ENCODE measurements at regions not wholly inside any gene's neighbourhood (a gene's known extent, or its start where the extent isn't known, plus 50 kb on each side); places are given as distances from the start of the nearest gene placed in this dataset.
"Not testable (repeated sequence)": the region's sequence is repeated elsewhere in the genome, so short reads cannot be mapped to it uniquely, and the experiment has no call there.

DNA sequence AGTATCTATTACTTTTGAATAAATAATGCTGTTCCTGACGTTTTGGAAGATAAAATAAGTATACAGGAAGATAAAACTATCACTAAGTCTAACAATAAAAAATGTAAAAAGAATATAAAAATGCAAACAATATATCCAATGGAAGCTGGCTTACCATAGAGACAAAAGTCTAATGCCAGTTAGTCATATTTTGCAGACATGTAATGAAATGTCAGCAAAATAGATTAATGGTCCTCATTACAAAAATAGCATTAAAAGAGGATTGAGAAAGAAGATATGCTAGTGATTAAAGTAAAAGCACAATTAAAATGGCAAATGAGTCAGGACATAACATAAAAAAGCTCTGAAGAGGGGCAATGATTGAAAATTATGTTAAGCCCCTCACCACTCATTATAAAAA lies 265.0 kb downstream of the MMUT start:
- H3K27me3 ChIP-seq: no peaks in the 10 kb centered on the region
- H3K27ac ChIP-seq: no peak overlapping the region
- no peaks in the 10 kb centered on the region for H3K4me1 ChIP-seq
- 0 to 20% methylated on average over 1 of the region's 1 CpG for WGBS, 2 donors (ENCODE audit: low coverage in 1 of 2)
- no peak for TF ChIP-seq POLR2A (IDR thresholded peaks at IDR 0.05)
- H3K4me3 ChIP-seq: no peak overlapping the region
- ATAC-seq: no peak
- H3K9me3 ChIP-seq: no peaks in the 10 kb centered on the region
- H3K36me3 ChIP-seq: no peaks in the 10 kb centered on the region

DNA sequence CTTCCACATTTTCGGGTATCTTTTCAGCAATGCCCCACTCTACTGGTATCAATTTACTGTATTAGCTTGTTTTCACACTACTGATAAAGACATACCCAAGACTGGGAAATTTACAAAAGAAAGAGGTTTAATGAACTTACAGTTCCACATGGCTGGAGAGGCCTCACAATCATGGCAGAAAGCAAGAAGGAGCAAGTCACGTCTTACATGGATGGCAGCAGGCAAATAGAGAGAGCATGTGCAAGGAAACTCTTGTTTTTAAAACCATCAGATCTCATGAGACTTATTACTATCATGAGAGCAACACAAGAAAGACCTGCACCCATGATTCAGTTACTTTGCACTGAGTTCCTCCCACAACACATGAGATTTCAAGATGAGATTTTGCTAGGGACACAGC lies 300.7 kb downstream of the MMUT start:
- H3K27ac ChIP-seq, H3K4me3 ChIP-seq, H3K27me3 ChIP-seq, H3K4me1 ChIP-seq, ATAC-seq, H3K36me3 ChIP-seq: not testable (repeated sequence)
- peaks cover 0 to 14% (median 0%) of the 10 kb centered on the region in 3 donors for H3K9me3 ChIP-seq
- 71% methylated on average over 2 of the region's 2 CpGs; no CpG with 5 or more reads in 1 of the 2 donors for WGBS, 2 donors (ENCODE audit: low coverage in 1 of 2)

DNA sequence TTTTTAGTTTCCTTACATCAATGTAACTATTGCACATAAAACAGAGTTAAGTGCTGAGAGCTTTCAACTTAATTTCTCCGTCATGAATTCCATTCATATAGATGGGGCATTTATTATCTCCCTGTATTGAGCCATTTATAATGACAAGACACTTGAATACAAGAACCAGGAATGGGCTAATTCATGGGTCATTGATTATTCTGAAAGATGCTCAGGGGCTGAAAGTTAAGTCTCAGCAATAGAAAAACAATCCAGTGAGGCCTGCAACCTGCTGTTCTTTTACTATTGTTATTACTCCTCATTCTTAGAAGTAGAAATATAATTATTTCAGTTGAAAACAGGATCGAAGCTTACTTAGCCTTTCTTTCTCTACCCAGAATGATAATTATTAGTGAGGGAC lies 307.7 kb downstream of the MMUT start:
- Histone ChIP-seq H3K4me3 (no peak overlapping the region), H3K27ac (no peak overlapping the region), H3K4me1 (no peaks in the 10 kb centered on the region), H3K27me3 (no peaks in the 10 kb centered on the region), H3K36me3 (no peaks in the 10 kb centered on the region), H3K9me3 (no peaks in the 10 kb centered on the region)
- TF ChIP-seq POLR2A (IDR thresholded peaks at IDR 0.05) (no peak), EP300 (IDR thresholded peaks at IDR 0.05) (no peak)
- WGBS, 2 donors (ENCODE audit: low coverage in 1 of 2): 74 to 76% methylated on average over 2 of the region's 2 CpGs
- ATAC-seq: no peak

DNA sequence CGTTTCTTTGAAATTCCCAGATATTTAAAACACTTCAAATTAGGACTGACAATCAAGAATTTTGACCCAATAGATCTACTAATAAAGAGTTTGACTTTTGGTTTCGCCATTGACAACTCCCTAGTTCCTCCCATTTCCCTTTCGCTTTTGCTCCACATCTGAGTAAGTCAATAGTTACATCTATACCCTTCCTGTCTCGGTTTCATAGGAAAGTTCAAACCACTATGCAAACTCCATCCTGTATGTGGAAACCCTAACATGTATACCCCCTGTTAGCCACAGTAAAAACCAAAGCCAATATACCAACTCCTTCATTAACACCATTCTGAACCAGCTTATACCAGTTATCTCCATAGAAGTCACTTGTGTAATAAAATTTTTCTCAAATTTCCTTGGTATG lies 311.1 kb downstream of the MMUT start:
- ATAC-seq: no peak
- Histone ChIP-seq H3K9me3 (no peaks in the 10 kb centered on the region), H3K4me3 (no peak overlapping the region), H3K36me3 (no peaks in the 10 kb centered on the region), H3K4me1 (no peaks in the 10 kb centered on the region), H3K27ac (no peak overlapping the region), H3K27me3 (no peaks in the 10 kb centered on the region)
- TF ChIP-seq, protein P1, sequence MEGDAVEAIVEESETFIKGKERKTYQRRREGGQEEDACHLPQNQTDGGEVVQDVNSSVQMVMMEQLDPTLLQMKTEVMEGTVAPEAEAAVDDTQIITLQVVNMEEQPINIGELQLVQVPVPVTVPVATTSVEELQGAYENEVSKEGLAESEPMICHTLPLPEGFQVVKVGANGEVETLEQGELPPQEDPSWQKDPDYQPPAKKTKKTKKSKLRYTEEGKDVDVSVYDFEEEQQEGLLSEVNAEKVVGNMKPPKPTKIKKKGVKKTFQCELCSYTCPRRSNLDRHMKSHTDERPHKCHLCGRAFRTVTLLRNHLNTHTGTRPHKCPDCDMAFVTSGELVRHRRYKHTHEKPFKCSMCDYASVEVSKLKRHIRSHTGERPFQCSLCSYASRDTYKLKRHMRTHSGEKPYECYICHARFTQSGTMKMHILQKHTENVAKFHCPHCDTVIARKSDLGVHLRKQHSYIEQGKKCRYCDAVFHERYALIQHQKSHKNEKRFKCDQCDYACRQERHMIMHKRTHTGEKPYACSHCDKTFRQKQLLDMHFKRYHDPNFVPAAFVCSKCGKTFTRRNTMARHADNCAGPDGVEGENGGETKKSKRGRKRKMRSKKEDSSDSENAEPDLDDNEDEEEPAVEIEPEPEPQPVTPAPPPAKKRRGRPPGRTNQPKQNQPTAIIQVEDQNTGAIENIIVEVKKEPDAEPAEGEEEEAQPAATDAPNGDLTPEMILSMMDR (IDR thresholded peaks at IDR 0.05): no peak
- 68 to 74% methylated on average over 4 of the region's 4 CpGs for WGBS, 2 donors (ENCODE audit: low coverage in 1 of 2)

DNA sequence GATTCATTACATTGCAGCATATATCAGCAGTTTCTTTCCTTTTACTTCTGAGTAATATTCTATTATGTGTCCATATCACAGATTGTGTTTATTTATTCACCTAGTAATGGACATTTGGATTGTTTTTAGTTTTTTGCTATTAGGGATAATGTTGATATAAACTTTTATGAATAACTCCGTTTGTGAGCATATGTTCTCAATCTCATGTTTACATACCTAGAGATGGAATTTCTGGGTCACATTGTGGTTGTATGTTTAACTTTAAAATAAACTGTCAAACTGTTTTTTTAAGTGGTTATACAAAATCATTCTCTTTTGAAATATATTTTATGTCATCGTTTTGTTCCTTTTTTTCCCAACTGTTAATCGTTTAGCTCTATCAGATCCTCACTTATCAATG lies 311.6 kb downstream of the MMUT start:
- Histone ChIP-seq H3K9me3 (no peaks in the 10 kb centered on the region), H3K27ac (no peak overlapping the region), H3K27me3 (no peaks in the 10 kb centered on the region), H3K4me3 (no peak overlapping the region), H3K4me1 (no peaks in the 10 kb centered on the region), H3K36me3 (no peaks in the 10 kb centered on the region)
- TF ChIP-seq, protein P1 (IDR thresholded peaks at IDR 0.05): no peak
- no peak for TF ChIP-seq POLR2A (IDR thresholded peaks at IDR 0.05)
- TF ChIP-seq EP300 (IDR thresholded peaks at IDR 0.05): no peak
- no peak for TF ChIP-seq POLR2AphosphoS5 (IDR thresholded peaks at IDR 0.05)
- 23 to 28% methylated on average over 3 of the region's 3 CpGs for WGBS, 2 donors (ENCODE audit: low coverage in 1 of 2)
- ATAC-seq: no peak

DNA sequence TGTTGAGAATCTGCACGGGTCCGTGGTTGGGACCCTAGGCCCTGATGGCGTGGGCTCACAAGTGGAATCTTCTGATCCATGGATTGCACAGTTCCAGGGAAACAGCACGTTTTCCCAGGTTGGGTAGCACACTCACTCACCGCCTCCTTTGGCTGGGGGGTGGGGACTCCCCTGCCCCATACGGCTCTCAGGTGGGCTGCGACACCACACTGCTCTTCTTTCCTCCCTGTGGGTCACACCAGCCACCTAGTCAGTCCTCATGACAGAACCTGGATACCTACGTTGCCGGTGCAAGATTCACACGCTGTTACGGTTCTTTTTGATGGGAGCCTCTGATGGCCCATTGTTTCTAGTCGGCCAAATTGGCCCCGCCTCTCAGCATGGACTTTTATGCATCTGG lies 312.0 kb downstream of the MMUT start:
- TF ChIP-seq, protein P1 (IDR thresholded peaks at IDR 0.05): no peak
- TF ChIP-seq EP300 (IDR thresholded peaks at IDR 0.05): no peak
- TF ChIP-seq POLR2AphosphoS5 (IDR thresholded peaks at IDR 0.05): no peak
- no peak for TF ChIP-seq POLR2A (IDR thresholded peaks at IDR 0.05)
- Histone ChIP-seq H3K27ac (no peak overlapping the region), H3K4me3 (no peak overlapping the region), H3K4me1 (no peaks in the 10 kb centered on the region), H3K27me3 (no peaks in the 10 kb centered on the region), H3K36me3 (no peaks in the 10 kb centered on the region), H3K9me3 (peaks cover 0 to under 1% (median 0%) of the 10 kb centered on the region in 3 donors)
- ATAC-seq: no peak
- 71 to 87% methylated on average over 6 of the region's 13 CpGs for WGBS, 2 donors (ENCODE audit: low coverage in 1 of 2)

DNA sequence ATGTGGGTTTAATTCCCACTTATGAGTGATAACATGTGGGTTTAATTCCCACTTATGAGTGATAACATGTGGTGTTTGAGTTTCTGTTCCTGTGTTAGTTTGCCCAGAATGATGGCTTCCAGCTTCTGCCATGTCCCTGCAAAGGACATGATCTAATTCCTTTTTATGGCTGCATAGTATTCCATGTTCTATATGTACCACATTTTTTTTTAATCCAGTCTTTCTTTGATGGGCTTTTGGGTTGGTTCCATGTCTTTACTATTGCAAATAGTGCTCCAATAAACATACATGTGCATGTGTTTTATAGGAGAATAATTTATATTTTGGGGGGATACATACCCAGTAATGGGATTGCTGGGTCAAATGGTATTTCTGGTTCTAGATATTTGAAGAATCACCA lies 317.8 kb downstream of the MMUT start:
- no peak for TF ChIP-seq EP300 (IDR thresholded peaks at IDR 0.05)
- TF ChIP-seq POLR2A (IDR thresholded peaks at IDR 0.05): no peak
- TF ChIP-seq POLR2AphosphoS5 (IDR thresholded peaks at IDR 0.05): no peak
- TF ChIP-seq, protein P1 (IDR thresholded peaks at IDR 0.05): no peak
- H3K4me1 ChIP-seq: no peaks in the 10 kb centered on the region
- H3K27ac ChIP-seq: no peak overlapping the region
- H3K27me3 ChIP-seq: no peaks in the 10 kb centered on the region
- H3K36me3 ChIP-seq: no peaks in the 10 kb centered on the region
- no peak for ATAC-seq
- H3K9me3 ChIP-seq: peaks cover 0 to 11% (median 0%) of the 10 kb centered on the region in 3 donors
- H3K4me3 ChIP-seq: no peak overlapping the region

Measured in gastroesophageal sphincter (tissue), 4 donors.